Endothelial cell of umbilical vein (primary cell): ENCODE measurements at regions not wholly inside any gene's neighbourhood (a gene's known extent, or its start where the extent isn't known, plus 50 kb on each side); places are given as distances from the start of the nearest gene placed in this dataset.

Experiments used
- BruUV-seq: library from RNA; stranded (reverse); fragments of 400-500 nt; replicated peaks from 2 replicates; lab custom pipeline; 2021; lab: Mats Ljungman, UMichigan
- CTCF ChIA-PET: fragments of 300-600, 350-600 bp; sonication (Branson Sonifier 250); formaldehyde crosslinking; loops from one replicate; lab custom pipeline; 2021; ENCODE audit warnings: antibody characterized with exemption, inconsistent platforms; lab: Charles Lee
- POLR2A ChIA-PET: fragments of 300-600, 350-600 bp; sonication (Branson Sonifier 250); formaldehyde crosslinking; loops from one replicate; lab custom pipeline; 2021; ENCODE audit warnings: antibody characterized with exemption, inconsistent platforms; lab: Charles Lee
- DNase-seq: peaks from one replicate; pipeline ENCODE4 v3.0.0-alpha.2; 2011; ENCODE audit warnings: low read depth, low spot score
- FAIRE-seq: peaks from 2 replicates; lab custom pipeline; 2011; peaks lifted over from hg19 to GRCh38; lab: Jason Lieb, UNC
- H2AFZ ChIP-seq: 2 replicates; pipeline ENCODE4 v1.6.0; 2012; ENCODE audit warnings: low read depth, low read length, control low read depth, inconsistent platforms
- H3K27ac ChIP-seq: 2 replicates; pipeline ENCODE4 v1.5.1; 2011; ENCODE audit warnings: low read depth, mild to moderate bottlenecking, control low read depth, low read length, moderate library complexity; ENCODE audit not compliant: insufficient read depth
- H3K27me3 ChIP-seq, 2 experiments: 2 replicates each; pipeline versions ENCODE4 v1.6.0 to v1.6.1; 2011; ENCODE audit warnings: low read length in 2 of 2, mixed read lengths in 1 of 2; ENCODE audit not compliant: control insufficient read depth in 2 of 2, insufficient read depth in 2 of 2
- H3K36me3 ChIP-seq, 2 experiments: 2 replicates in 1 of 2; 3 replicates in 1 of 2; pipeline ENCODE4 v1.5.1; 2011; ENCODE audit warnings: low read length in 2 of 2, mild to moderate bottlenecking in 1 of 2, moderate library complexity in 1 of 2; ENCODE audit not compliant: control insufficient read depth in 2 of 2, insufficient read depth in 2 of 2; ENCODE audit errors: extremely low read depth in 1 of 2
- H3K4me1 ChIP-seq: 3 replicates; pipeline ENCODE4 v1.5.1; 2011; ENCODE audit warnings: mild to moderate bottlenecking, low read length; ENCODE audit not compliant: control insufficient read depth, insufficient read depth; ENCODE audit errors: extremely low read depth
- H3K4me2 ChIP-seq: 2 replicates; pipeline ENCODE4 v1.6.1; 2011; ENCODE audit warnings: low read length, control low read depth, mixed read lengths; ENCODE audit not compliant: insufficient read depth
- H3K4me3 ChIP-seq, 3 experiments: fragments of 200-600 bp in 1 of 3; sonication (generic), shearing (Covaris generic) in 1 of 3; replicated peaks in 1 of 3; 2 replicates each; pipeline ENCODE4 v1.5.1; 2011 to 2016; ENCODE audit warnings: control low read depth in 3 of 3, low read length in 3 of 3, mild to moderate bottlenecking in 2 of 3, inconsistent platforms in 1 of 3, low read depth in 1 of 3, moderate library complexity in 1 of 3; ENCODE audit not compliant: insufficient read depth in 1 of 3
- H3K79me2 ChIP-seq: 2 replicates; pipeline ENCODE4 v1.6.0; 2012; ENCODE audit warnings: low read length, inconsistent platforms; ENCODE audit not compliant: control insufficient read depth, insufficient read depth
- H3K9ac ChIP-seq: replicated peaks from 2 replicates; pipeline ENCODE3; 2011; ENCODE audit warnings: low read length, control low read depth; ENCODE audit not compliant: insufficient read depth; ENCODE audit errors: extremely low read depth
- H3K9me1 ChIP-seq: replicated peaks from 3 replicates; pipeline ENCODE4 v1.6.0; 2011; ENCODE audit warnings: mild to moderate bottlenecking, low read length; ENCODE audit not compliant: control insufficient read depth, insufficient read depth; ENCODE audit errors: extremely low read depth
- H3K9me3 ChIP-seq: replicated peaks from 2 replicates; pipeline ENCODE4 v1.5.1; 2012; ENCODE audit warnings: low read length, inconsistent platforms; ENCODE audit not compliant: control insufficient read depth, insufficient read depth
- H4K20me1 ChIP-seq: replicated peaks from 2 replicates; pipeline ENCODE3; 2011; ENCODE audit warnings: mild to moderate bottlenecking, low read length; ENCODE audit not compliant: control insufficient read depth, insufficient read depth; ENCODE audit errors: extremely low read depth
- EZH2 ChIP-seq: IDR thresholded peaks from 2 replicates; pipeline ENCODE4 v1.6.1; 2012; ENCODE audit warnings: borderline replicate concordance, low read depth, mild to moderate bottlenecking, moderate library complexity, low read length, inconsistent platforms; ENCODE audit not compliant: severe bottlenecking
- FOS ChIP-seq: IDR thresholded peaks from 2 replicates; pipeline ENCODE4 v1.6.1; 2011; ENCODE audit warnings: mild to moderate bottlenecking, low read length, moderate library complexity, borderline replicate concordance; ENCODE audit not compliant: insufficient read depth
- GATA2 ChIP-seq: IDR thresholded peaks from 2 replicates; pipeline ENCODE4 v1.7.0; 2011; ENCODE audit warnings: low read depth, mild to moderate bottlenecking, moderate library complexity, mixed read lengths, low read length; ENCODE audit not compliant: insufficient read length, insufficient read depth
- JUN ChIP-seq: IDR thresholded peaks from 2 replicates; pipeline ENCODE4 v1.6.1; 2011; ENCODE audit warnings: borderline replicate concordance, low read depth; ENCODE audit not compliant: insufficient read length, insufficient read depth
- MYC ChIP-seq: IDR thresholded peaks from one replicate; pipeline ENCODE4 v1.6.1; 2011; ENCODE audit warnings: mild to moderate bottlenecking, low read depth, low read length
- POLR2A ChIP-seq: IDR thresholded peaks from 2 replicates; pipeline ENCODE4 v1.6.1; 2012; ENCODE audit warnings: low read depth, mild to moderate bottlenecking, control low read depth, low read length
- POLR2AphosphoS5 ChIP-seq: IDR thresholded peaks from 2 replicates; pipeline ENCODE4 v1.6.1; 2012; ENCODE audit warnings: low read depth, mild to moderate bottlenecking, control low read depth, low read length, moderate library complexity; ENCODE audit not compliant: insufficient read depth
- dilution Hi-C: fragments of 300-500 bp; cut with MboI; formaldehyde crosslinking; loops from one replicate; pipeline ENCODE4 v1.15.0; 2019; ENCODE audit warnings: low sequenced_read_pairs; ENCODE audit not compliant: extremely low pct_ligation_motif_present
- intact Hi-C: fragments of 100-400 bp; cut with micrococcal nuclease; formaldehyde crosslinking; loops from one replicate; pipeline ENCODE4 v1.10.0; 2022
- TF ChIP-seq, protein P1 (sequence below), 2 donors: IDR thresholded peaks; 1 replicate in 1 of 2; 2 replicates in 1 of 2; pipeline ENCODE4 v1.5.1; 2011; ENCODE audit warnings: low read length in 2 of 2, mild to moderate bottlenecking in 2 of 2, moderate library complexity in 2 of 2, control low read depth in 1 of 2, inconsistent platforms in 1 of 2, low read depth in 1 of 2; ENCODE audit not compliant: insufficient read depth in 1 of 2; ENCODE audit errors: extremely low read depth in 1 of 2
- TF ChIP-seq, protein P2 (sequence below): IDR thresholded peaks from 2 replicates; pipeline ENCODE4 v1.6.1; 2011; ENCODE audit not compliant: insufficient read depth, insufficient read length

DNA sequence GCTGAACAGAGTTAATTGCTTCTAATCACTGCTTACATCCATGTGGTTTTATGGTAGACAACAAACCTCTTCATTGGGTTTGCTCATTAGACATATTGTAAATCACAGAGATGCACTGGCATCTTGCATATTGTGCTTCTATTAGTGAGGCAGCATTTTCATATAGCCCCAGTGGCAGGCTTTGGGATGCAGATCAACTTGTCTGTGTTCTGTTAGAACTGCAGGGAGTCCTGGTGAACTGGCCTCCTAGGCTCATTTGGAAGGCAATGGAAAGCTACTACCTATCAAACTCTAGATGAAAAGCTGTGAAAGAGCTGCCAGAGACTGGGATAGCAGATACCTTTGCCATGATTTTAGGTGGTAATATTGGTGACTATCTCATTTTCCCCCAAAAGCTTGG, 108.8 kb downstream of the NAA11 start:
- dilution Hi-C loops: no loop called here
- Histone ChIP-seq H3K9me1 (no peaks in the 10 kb centered on the region), H3K9ac (no peak overlapping the region), H4K20me1 (no peaks in the 10 kb centered on the region), H3K4me1 (no peaks in the 10 kb centered on the region), H3K4me2 (no peak overlapping the region), H3K27me3 (no peaks in the 10 kb centered on the region), H3K36me3 (no peaks in the 10 kb centered on the region), H3K9me3 (no peaks in the 10 kb centered on the region), H3K27ac (no peak overlapping the region), H3K79me2 (no peaks in the 10 kb centered on the region), H3K4me3 (no peak overlapping the region), H2AFZ (no peak overlapping the region)
- TF ChIP-seq, protein P1, sequence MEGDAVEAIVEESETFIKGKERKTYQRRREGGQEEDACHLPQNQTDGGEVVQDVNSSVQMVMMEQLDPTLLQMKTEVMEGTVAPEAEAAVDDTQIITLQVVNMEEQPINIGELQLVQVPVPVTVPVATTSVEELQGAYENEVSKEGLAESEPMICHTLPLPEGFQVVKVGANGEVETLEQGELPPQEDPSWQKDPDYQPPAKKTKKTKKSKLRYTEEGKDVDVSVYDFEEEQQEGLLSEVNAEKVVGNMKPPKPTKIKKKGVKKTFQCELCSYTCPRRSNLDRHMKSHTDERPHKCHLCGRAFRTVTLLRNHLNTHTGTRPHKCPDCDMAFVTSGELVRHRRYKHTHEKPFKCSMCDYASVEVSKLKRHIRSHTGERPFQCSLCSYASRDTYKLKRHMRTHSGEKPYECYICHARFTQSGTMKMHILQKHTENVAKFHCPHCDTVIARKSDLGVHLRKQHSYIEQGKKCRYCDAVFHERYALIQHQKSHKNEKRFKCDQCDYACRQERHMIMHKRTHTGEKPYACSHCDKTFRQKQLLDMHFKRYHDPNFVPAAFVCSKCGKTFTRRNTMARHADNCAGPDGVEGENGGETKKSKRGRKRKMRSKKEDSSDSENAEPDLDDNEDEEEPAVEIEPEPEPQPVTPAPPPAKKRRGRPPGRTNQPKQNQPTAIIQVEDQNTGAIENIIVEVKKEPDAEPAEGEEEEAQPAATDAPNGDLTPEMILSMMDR (IDR thresholded peaks at IDR 0.05; ENCODE audit: extremely low read depth in 1 of 2, insufficient read depth in 1 of 2, low read depth in 1 of 2, low read length in 2 of 2): no peak
- no peak for TF ChIP-seq FOS
- TF ChIP-seq, protein P2, sequence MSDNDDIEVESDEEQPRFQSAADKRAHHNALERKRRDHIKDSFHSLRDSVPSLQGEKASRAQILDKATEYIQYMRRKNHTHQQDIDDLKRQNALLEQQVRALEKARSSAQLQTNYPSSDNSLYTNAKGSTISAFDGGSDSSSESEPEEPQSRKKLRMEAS: no peak
- TF ChIP-seq JUN: no peak
- no peak for TF ChIP-seq EZH2
- ChIA-PET POLR2A (no interaction called here), CTCF (no interaction called here)
- FAIRE-seq (no peak), DNase-seq (no peak)
- BruUV-seq: no TSS peak
- intact Hi-C loops: no loop called here

DNA sequence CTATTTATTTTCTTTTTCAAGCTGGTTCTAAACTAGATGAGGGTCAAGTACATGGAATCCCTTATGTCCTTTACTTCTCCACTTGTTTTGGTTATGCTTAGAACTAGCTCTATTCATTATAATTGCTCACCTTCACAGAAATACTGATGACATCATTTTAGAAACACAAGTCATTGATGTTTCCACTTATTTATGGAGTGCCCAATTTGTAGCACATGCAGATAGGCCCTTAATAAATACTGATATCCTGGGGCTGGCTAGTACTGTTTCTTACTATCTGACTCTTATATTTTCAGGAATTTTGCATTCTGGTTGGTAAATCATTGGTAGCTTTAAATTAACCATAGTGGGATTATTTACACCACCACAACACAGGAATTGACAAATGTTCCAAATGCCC, 112.2 kb downstream of the NAA11 start:
- H2AFZ ChIP-seq: no peak overlapping the region
- no TSS peak for BruUV-seq
- H3K79me2 ChIP-seq: no peaks in the 10 kb centered on the region
- H3K4me2 ChIP-seq: no peak overlapping the region
- H3K27ac ChIP-seq: no peak overlapping the region
- intact Hi-C loops: no loop called here
- peaks cover 3% of the 10 kb centered on the region for H3K4me1 ChIP-seq
- CTCF ChIA-PET: interaction anchor here (0.8 kb wide), 1 partner anchor 17 kb away, joined by 3 read pairs; no protein-coding TSS in a partner anchor
- TF ChIP-seq MYC (no peak), POLR2AphosphoS5 (no peak), JUN (peak; percentile 13), GATA2 (no peak), POLR2A (no peak), EZH2 (no peak), FOS (no peak)
- TF ChIP-seq, protein P1 (IDR thresholded peaks at IDR 0.05; ENCODE audit: extremely low read depth in 1 of 2, insufficient read depth in 1 of 2, low read depth in 1 of 2, low read length in 2 of 2): no peak
- TF ChIP-seq, protein P2: no peak
- no peaks in the 10 kb centered on the region for H4K20me1 ChIP-seq
- H3K9ac ChIP-seq: no peak overlapping the region
- no peaks in the 10 kb centered on the region for H3K9me1 ChIP-seq
- FAIRE-seq: no peak
- no peaks in the 10 kb centered on the region for H3K36me3 ChIP-seq
- no peak overlapping the region for H3K4me3 ChIP-seq
- dilution Hi-C loops: no loop called here
- no peak for DNase-seq
- POLR2A ChIA-PET: no interaction called here
- H3K27me3 ChIP-seq: no peaks in the 10 kb centered on the region
- no peaks in the 10 kb centered on the region for H3K9me3 ChIP-seq
